Adrenal gland (tissue), 5 donors: ENCODE measurements at regions not wholly inside any gene's neighbourhood (a gene's known extent, or its start where the extent isn't known, plus 50 kb on each side); places are given as distances from the start of the nearest gene placed in this dataset.

ENCODE experiments used
- POLR2A ChIP-seq, 2 donors: fragments of 450-650 bp; IDR thresholded peaks; one replicate each; pipeline ENCODE4 v1.6.1; 2017; ENCODE audit warnings: antibody characterized with exemption in 2 of 2, mild to moderate bottlenecking in 2 of 2, moderate library complexity in 1 of 2
- TF ChIP-seq, protein P1 (sequence below), 6 experiments: fragments of 450-650 bp in 4 of 6; fragments of 200-600 bp in 2 of 6; sonication (generic) in 1 of 6; IDR thresholded peaks; 1 replicate in 5 of 6; 2 replicates in 1 of 6; pipeline versions ENCODE4 v1.5.1 to v1.8.0; 2016 to 2021; ENCODE audit warnings: antibody characterized with exemption in 6 of 6, mild to moderate bottlenecking in 2 of 6, moderate library complexity in 1 of 6
- donor health status: DM: no; HTN: no; CAD: no.

DNA sequence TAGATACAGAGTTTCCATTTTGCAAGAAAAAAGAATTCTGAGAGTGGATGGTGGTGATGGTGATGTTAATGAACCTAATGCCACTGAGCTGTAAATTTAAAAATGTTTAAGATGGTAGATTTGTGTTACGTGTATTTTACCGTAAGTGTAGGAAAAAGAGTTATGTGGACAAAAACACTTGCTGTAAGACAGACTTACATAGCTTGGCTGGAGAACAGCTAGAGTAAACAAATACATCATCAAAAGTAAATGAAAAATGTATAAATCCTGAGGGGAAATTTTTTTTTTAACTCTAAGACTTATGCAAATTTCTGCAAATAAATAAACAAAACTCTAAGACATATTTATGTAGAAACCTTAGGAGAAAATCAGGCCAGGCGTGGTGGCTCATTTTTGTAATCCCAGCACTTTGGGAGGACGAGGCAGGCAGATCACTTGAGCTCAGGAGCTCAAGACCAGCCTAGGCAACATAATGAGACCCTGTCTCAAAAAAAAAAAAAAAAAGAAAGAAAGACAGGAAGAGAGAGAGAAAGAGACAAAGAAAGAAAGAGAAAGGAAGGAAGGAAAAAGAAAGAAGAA lies 66.2 kb upstream of the CDK13 start:
- TF ChIP-seq, protein P1, sequence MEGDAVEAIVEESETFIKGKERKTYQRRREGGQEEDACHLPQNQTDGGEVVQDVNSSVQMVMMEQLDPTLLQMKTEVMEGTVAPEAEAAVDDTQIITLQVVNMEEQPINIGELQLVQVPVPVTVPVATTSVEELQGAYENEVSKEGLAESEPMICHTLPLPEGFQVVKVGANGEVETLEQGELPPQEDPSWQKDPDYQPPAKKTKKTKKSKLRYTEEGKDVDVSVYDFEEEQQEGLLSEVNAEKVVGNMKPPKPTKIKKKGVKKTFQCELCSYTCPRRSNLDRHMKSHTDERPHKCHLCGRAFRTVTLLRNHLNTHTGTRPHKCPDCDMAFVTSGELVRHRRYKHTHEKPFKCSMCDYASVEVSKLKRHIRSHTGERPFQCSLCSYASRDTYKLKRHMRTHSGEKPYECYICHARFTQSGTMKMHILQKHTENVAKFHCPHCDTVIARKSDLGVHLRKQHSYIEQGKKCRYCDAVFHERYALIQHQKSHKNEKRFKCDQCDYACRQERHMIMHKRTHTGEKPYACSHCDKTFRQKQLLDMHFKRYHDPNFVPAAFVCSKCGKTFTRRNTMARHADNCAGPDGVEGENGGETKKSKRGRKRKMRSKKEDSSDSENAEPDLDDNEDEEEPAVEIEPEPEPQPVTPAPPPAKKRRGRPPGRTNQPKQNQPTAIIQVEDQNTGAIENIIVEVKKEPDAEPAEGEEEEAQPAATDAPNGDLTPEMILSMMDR (IDR thresholded peaks at IDR 0.05): no peak
- TF ChIP-seq POLR2A (IDR thresholded peaks at IDR 0.05): no peak
